Vagina (tissue), 2 donors: ENCODE measurements at regions not wholly inside any gene's neighbourhood (a gene's known extent, or its start where the extent isn't known, plus 50 kb on each side); places are given as distances from the start of the nearest gene placed in this dataset.

Source experiments
- DNase-seq, 2 donors: peaks; one replicate each; pipeline ENCODE4 v3.0.0-alpha.2; 2017; ENCODE audit errors: extremely low spot score in 2 of 2
- H3K27ac ChIP-seq: fragments of 200-600 bp; sonication (generic); one replicate; pipeline ENCODE4 v1.5.1; 2019
- H3K27me3 ChIP-seq: fragments of 200-600 bp; sonication (generic); one replicate; pipeline ENCODE4 v1.5.1; 2019
- H3K36me3 ChIP-seq, 2 donors: fragments of 200-600 bp; sonication (generic); one replicate each; pipeline ENCODE4 v1.5.1; 2017 to 2019
- H3K4me1 ChIP-seq: fragments of 200-600 bp; sonication (generic); one replicate; pipeline ENCODE4 v1.5.1; 2019
- H3K4me3 ChIP-seq, 2 donors: fragments of 200-600 bp; sonication (generic); 1 replicate in 1 of 2; 2 replicates in 1 of 2; pipeline ENCODE4 v1.5.1; 2016 to 2019
- H3K9me3 ChIP-seq: fragments of 200-600 bp; sonication (generic); one replicate; pipeline ENCODE4 v1.5.1; 2019
- CTCF ChIP-seq, 3 experiments: fragments of 450-650 bp in 2 of 3; fragments of 200-600 bp in 1 of 3; sonication (generic) in 1 of 3; IDR thresholded peaks; one replicate each; pipeline ENCODE4 v1.5.1; 2017 to 2019; ENCODE audit warnings: antibody characterized with exemption in 3 of 3, mild to moderate bottlenecking in 2 of 3, moderate library complexity in 2 of 3
- POLR2A ChIP-seq, 2 donors: fragments of 450-650 bp; IDR thresholded peaks; one replicate each; pipeline ENCODE4 v1.6.1; 2017; ENCODE audit warnings: antibody characterized with exemption in 2 of 2, mild to moderate bottlenecking in 2 of 2, moderate library complexity in 2 of 2
- POLR2AphosphoS5 ChIP-seq, 2 donors: sonication (generic); formaldehyde crosslinking; IDR thresholded peaks; one replicate each; pipeline ENCODE4 v1.9.0; 2017; ENCODE audit warnings: antibody characterized with exemption in 2 of 2, mild to moderate bottlenecking in 2 of 2, low read depth in 1 of 2; ENCODE audit not compliant: insufficient read depth in 1 of 2
- intact Hi-C: fragments of 100-400 bp; cut with DNase I; formaldehyde crosslinking; loops from one replicate; pipeline ENCODE4 v1.15.1; 2023

DNA sequence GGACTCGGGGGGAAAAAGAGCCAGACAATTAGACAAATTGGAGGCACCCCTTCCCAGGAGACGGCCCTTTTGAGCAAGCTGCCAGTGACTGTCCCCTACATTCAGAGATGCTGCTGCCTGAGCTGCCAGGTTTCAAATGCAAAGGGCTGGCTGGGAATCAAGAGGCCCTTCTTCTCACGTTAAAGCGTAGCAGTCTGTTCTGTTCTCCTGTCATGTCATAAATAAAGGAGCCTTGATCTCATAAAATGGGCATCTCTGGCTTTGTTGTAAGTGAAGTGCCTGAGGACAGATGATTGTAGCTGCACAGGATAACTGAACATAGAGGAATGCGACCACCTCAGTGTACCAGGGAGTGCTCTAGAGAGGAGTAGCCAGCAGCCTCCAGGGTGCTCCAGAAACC, 917.9 kb downstream of the GRID1 start:
- H3K27me3 ChIP-seq = no peaks in the 10 kb centered on the region
- no peak for DNase-seq
- TF ChIP-seq POLR2AphosphoS5 (IDR thresholded peaks at IDR 0.05; ENCODE audit: insufficient read depth in 1 of 2, low read depth in 1 of 2) = no peak
- no peak for TF ChIP-seq POLR2A (IDR thresholded peaks at IDR 0.05)
- TF ChIP-seq CTCF (IDR thresholded peaks at IDR 0.05) = no peak
- H3K4me1 ChIP-seq = no peaks in the 10 kb centered on the region
- no peak overlapping the region for H3K4me3 ChIP-seq
- no peak overlapping the region for H3K27ac ChIP-seq
- no peaks in the 10 kb centered on the region for H3K36me3 ChIP-seq
- no peaks in the 10 kb centered on the region for H3K9me3 ChIP-seq
- intact Hi-C loops = no loop called here

DNA sequence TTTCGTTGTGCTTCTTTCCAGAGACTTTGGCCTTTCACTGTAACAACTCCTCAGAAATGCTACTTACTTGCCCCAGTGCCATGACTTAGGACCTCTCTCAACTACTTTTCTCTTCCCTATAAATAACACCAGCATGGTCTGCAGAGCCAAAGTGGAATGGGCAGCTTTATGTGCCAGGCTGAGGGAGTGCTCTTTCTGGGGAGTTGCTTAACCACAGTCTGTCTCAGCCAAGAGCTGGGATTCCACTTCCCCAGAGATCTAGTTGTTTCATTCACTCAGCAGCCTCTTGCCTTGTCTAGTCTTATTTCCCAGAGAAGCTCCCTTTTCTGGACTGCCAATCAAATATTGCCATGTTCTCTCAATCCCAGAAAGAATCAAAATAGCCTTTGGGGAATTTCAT, 912.2 kb downstream of the GRID1 start:
- H3K4me3 ChIP-seq = no peak overlapping the region
- no peaks in the 10 kb centered on the region for H3K9me3 ChIP-seq
- DNase-seq = no peak
- intact Hi-C loops = no loop called here
- TF ChIP-seq POLR2A (IDR thresholded peaks at IDR 0.05) = no peak
- no peak for TF ChIP-seq CTCF (IDR thresholded peaks at IDR 0.05)
- TF ChIP-seq POLR2AphosphoS5 (IDR thresholded peaks at IDR 0.05; ENCODE audit: insufficient read depth in 1 of 2, low read depth in 1 of 2) = no peak
- H3K4me1 ChIP-seq = no peaks in the 10 kb centered on the region
- H3K36me3 ChIP-seq = no peaks in the 10 kb centered on the region
- no peaks in the 10 kb centered on the region for H3K27me3 ChIP-seq
- H3K27ac ChIP-seq = no peak overlapping the region

DNA sequence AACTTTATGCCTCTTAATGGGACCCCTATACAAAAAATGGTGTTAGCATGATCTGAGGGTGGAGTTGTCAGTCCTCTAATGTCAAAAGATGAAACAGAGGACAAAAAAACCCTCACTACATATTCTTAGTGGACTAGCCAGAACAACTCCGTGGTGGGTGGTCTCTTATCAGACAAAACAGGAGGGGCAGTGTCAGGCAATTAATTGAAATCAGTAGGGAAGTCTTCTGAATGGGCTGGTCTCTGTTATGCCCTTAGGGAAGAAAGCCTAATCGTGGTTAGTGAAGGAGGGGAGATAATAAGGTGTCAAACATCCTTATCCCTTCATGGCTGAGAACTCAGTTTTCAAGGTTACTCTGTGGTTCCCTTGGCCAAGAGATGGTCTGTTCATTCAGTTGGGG, 909.4 kb downstream of the GRID1 start:
- intact Hi-C loops = no loop called here
- Histone ChIP-seq H3K36me3 (no peaks in the 10 kb centered on the region), H3K9me3 (no peaks in the 10 kb centered on the region), H3K27me3 (no peaks in the 10 kb centered on the region), H3K4me3 (no peak overlapping the region), H3K4me1 (no peaks in the 10 kb centered on the region), H3K27ac (no peak overlapping the region)
- no peak for DNase-seq
- no peak for TF ChIP-seq POLR2A (IDR thresholded peaks at IDR 0.05)
- TF ChIP-seq CTCF (IDR thresholded peaks at IDR 0.05) = no peak
- no peak for TF ChIP-seq POLR2AphosphoS5 (IDR thresholded peaks at IDR 0.05; ENCODE audit: insufficient read depth in 1 of 2, low read depth in 1 of 2)

GRCh38 chr10:85458324-85458723, 908.3 kb downstream of the GRID1 start:
- H3K27ac ChIP-seq = no peak overlapping the region
- H3K27me3 ChIP-seq = no peaks in the 10 kb centered on the region
- H3K9me3 ChIP-seq = no peaks in the 10 kb centered on the region
- intact Hi-C loops = no loop called here
- no peaks in the 10 kb centered on the region for H3K4me1 ChIP-seq
- no peak overlapping the region for H3K4me3 ChIP-seq
- TF ChIP-seq CTCF (IDR thresholded peaks at IDR 0.05) (no peak), POLR2AphosphoS5 (IDR thresholded peaks at IDR 0.05; ENCODE audit: insufficient read depth in 1 of 2, low read depth in 1 of 2) (no peak), POLR2A (IDR thresholded peaks at IDR 0.05) (no peak)
- DNase-seq = no peak
- H3K36me3 ChIP-seq = no peaks in the 10 kb centered on the region

GRCh38 chr10:85459906-85460305, 906.7 kb downstream of the GRID1 start:
- DNase-seq = no peak
- Histone ChIP-seq H3K36me3 (no peaks in the 10 kb centered on the region), H3K27me3 (no peaks in the 10 kb centered on the region), H3K27ac (no peak overlapping the region), H3K4me3 (no peak overlapping the region), H3K4me1 (no peaks in the 10 kb centered on the region), H3K9me3 (no peaks in the 10 kb centered on the region)
- intact Hi-C loops = no loop called here
- TF ChIP-seq CTCF (IDR thresholded peaks at IDR 0.05) (no peak), POLR2AphosphoS5 (IDR thresholded peaks at IDR 0.05; ENCODE audit: insufficient read depth in 1 of 2, low read depth in 1 of 2) (no peak)
